Gastroesophageal sphincter (tissue), 3 donors: ENCODE measurements at regions not wholly inside any gene's neighbourhood (a gene's known extent, or its start where the extent isn't known, plus 50 kb on each side); places are given as distances from the start of the nearest gene placed in this dataset.

Experiments
- CTCF ChIP-seq, 4 experiments: fragments of 200-600 bp in 2 of 4; fragments of 450-650 bp in 2 of 4; sonication (generic) in 1 of 4; IDR thresholded peaks; one replicate each; pipeline ENCODE4 v1.5.1; 2017 to 2019; ENCODE audit warnings: antibody characterized with exemption in 4 of 4, mild to moderate bottlenecking in 2 of 4, moderate library complexity in 2 of 4
- POLR2A ChIP-seq, 2 donors: fragments of 450-650 bp; IDR thresholded peaks; one replicate each; pipeline ENCODE4 v1.6.1; 2017; ENCODE audit warnings: antibody characterized with exemption in 2 of 2, mild to moderate bottlenecking in 2 of 2, moderate library complexity in 1 of 2
- POLR2AphosphoS5 ChIP-seq: sonication (generic); formaldehyde crosslinking; IDR thresholded peaks from one replicate; pipeline ENCODE4 v1.6.1; 2017; ENCODE audit warnings: antibody characterized with exemption

GRCh38 chr2:83703598-83703997, 755.5 kb downstream of the SUCLG1 start:
- TF ChIP-seq POLR2A (IDR thresholded peaks at IDR 0.05) (no peak), CTCF (IDR thresholded peaks at IDR 0.05) (no peak), POLR2AphosphoS5 (no peak)
